HS-27A (cell line): ENCODE measurements at regions not wholly inside any gene's neighbourhood (a gene's known extent, or its start where the extent isn't known, plus 50 kb on each side); places are given as distances from the start of the nearest gene placed in this dataset.

Source experiments
- DNase-seq: peaks from one replicate; pipeline ENCODE4 v3.0.0-alpha.2; 2012; ENCODE audit warnings: low read depth, missing footprints

DNA sequence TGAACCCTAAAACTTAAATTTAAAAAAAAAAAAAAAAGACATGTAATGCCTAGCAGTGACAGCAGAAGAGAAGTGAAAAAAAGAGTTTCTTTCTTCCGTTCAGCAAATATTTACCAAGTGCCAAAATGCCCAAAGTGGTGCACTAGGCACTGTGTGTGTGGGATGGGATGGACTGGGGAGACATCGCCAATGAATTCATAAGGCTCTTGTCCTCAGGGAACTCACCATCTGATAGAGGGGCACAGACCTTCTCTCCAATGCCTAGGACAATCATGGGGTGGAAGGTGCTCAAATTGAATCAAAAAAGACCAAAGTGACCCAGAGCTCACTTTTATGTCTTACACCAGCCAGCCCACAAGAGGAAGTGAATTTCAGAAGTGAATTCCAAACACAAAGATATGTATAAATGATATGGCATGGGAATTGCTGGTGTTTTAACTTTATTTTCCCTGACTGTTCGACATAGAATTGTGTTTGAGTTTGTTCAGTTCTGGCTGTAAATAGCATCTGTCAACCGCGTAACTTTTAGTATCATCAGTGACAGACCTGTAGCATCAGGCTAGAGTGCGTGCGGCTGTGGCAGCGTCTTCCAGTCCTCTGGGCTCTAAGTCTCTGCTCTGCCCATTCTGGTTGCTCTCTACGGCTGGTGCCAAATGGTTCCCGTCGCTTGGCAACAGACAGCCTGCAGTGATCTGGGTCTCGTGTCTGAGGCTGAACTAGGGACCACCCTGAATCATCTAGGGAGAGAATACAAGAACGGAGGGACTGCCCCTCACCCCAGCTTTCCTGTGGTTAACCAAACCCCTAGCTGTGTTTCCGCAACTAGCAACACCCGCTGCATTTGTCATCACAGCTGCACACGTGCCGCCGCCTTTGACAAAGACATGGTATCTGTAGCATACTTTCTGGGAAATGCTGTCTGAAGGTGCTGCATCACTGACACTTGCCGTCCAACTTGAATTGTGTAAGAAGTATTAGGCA, 154.0 kb upstream of the THBS1 start:
- DNase-seq, result no peak

DNA sequence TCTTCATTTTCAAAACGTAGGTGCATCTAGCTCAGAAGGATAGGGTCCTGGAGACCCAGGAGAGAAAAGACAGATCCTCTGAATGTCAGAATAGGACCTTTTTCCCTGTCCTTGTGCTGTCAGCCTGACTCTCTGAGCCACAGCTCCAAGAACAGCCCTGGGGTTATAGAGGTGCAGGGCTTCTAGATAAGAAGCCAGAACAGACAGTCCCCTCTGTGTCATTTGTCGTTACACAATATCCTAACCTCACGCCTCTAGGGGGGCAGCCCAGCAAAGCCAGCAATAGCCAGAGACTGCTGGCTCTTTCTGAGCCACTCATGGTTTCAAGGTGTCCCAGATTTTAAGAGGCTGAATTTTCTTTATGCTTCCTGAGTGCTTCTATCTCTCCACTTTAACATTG, 153.2 kb upstream of the THBS1 start:
- no peak for DNase-seq

DNA sequence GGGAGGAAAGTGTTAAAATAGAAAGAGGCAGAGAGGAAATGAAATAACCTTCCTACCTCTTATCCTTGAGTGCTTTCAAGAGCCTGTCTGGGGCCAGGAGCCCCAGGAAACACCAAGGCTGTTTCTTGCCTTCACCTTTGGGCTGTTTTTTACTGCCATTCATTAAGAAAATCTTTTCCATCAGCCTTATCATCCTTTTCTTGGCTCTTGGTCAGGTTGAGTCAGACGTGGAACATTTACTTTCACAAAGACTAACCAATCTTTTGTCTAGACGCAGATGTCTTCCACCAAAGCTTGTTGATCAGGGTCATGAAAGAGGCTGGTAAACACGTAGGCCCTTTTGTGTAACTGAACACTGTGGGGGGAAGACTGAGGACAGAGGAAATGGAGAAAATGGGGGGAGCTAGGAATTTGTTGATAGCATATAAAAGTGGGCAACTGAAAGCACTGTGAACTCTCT, 151.0 kb upstream of the THBS1 start:
- DNase-seq, result peak; percentile 40

DNA sequence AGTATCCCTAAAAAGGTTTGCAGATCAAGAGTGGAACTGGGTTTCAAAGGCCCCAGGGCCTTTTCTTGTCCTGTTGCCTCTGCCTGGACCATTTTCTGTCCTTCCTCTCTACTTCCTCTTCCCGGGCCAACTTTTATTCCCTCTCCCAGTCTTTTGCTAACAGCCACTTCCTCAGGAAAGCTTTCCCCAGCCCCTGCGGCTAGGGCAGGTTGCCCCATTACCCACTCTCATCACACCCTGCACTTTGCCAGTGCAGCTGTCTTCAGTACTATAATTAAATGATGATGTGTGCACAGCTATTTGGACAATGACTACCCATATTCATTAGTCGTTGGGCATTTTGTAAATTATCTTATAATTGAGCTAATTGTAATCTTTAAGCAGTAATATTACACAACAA, 150.5 kb upstream of the THBS1 start:
- no peak for DNase-seq

DNA sequence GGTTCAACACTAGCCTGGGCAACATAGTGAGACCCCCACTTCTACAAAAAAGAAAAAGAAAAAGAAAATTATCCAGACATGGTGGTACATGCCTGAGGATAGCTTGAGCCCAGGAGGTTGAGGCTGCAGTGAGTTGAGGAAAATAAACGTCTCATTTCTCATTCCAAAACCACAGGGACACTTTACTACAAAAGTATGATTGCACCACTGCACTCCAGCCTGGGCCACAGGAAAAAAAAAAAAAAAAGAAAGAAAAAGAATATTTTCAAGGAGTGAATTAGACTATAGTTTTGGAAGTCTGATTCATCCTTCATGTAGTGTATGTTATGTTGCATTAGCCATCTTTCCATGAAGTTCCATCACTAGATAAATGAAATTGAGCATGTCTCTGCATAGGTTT, 149.5 kb upstream of the THBS1 start:
- no peak for DNase-seq

DNA sequence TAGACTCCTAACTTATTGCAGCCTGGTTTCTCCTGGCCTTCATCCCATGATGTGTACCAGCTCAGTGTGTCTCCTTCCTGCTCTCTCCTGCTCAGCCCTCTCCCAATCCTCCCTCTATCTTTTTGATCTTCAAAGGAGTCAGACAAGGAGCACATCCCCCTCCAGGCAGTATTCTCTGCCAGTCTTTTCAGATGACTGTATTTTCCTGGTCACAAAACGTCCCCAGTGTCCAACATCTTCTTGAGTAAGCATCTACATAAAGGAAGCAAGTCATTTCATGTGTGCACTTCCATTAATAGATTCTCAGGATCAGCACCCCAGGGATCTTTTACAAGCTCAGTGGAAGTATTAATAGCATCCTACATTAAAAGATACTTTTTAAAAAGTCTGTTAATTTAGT, 148.9 kb upstream of the THBS1 start:
- DNase-seq, result no peak

DNA sequence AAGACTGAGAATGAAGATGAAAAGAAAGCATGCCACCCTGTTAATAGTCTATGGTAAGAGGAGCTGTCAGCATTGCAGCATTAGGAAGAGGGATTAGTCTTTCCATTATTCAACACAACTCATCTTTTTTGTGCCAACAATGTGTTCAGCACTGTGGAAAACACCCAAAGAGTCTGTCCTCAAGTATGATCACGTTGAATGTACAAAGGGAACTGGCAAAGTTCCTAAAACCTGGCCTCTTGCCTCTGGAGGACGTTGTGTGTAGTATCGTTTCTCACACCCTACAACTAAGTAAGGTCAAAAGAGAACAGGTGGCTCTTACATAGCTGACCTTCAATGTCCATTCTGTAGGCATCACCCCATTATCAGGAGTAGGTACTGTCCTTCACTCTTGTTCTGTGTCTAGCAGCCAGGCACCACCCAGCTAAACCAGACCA, 147.9 kb upstream of the THBS1 start:
- DNase-seq, result no peak

DNA sequence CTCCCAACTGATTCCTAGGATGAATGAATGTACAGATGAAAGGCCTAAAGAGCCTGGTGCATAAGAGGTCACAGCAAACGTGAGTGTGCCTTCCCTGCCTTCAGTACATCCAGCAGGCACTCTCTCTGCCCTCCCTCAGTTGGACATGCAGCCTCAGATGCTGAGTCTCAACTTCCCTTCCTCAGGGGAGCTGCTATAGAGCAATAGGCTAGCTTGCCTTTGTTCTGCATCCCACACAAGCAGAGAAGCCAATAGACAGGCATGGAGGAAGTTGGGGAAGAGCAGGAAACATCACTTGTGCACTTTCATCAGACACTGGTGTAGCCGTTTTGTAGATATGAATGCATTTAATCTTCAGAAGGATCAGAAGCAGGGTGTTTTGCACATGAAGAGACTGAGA, 147.5 kb upstream of the THBS1 start:
- no peak for DNase-seq

DNA sequence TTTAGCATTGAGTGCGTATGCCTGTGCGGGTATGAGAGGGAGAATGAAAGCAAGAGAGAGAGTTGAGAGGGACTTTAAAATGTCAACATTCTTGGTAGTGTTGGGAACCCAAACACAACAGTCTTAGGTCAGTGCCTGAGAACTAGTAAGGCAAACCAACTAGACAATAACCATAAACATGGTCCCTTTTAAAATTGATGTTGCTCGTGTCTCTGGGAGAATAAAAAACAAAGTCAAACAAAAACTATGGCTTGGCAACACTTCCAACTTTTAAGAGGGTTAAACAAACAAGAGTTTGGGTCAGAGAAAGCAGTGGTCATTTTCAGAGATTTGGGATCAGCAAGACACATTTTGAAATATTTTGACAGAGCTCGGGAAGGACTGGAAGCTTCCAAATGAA, 146.7 kb upstream of the THBS1 start:
- no peak for DNase-seq

DNA sequence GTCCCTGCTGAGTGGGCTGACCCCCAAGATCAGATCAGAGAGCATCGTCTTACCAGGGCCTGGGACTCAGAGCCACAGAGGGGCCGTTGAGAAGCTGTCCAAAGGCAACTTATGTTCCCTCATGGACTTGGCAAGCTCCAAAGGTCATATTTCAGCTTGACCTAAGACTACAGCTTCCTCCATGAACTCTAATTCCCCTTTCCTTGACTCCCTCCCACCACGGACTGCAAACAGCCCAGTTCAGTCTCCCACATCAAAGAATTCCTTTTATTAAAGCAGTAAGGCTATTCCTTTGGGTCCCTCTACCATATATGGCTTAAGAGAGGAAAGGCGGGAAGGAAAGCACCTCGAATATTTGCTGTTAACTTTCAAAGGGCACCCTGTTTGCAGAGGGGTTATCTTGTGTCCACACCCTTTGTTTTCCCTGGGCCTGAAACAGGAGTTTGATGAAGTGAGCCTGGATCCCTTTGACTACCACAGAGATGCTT, 146.1 kb upstream of the THBS1 start:
- DNase-seq, result no peak

DNA sequence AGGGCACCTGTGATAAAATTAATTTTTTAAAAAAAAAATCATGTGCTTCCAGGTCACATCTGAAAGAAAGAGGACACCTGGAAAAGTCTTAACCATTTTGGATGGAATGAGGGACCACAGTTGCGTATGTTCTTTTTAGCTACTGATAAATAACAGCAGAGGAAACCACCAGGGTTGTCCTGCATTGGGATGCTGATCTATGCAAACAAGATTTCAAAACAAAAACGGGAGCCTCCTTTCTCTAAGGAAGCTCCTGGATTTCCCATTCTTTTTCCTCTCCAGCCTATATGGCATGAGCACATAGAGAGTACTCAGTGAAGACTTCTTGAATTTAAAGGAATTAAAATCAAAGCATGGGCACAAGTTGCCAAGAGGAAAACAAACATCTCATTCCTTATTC, 145.6 kb upstream of the THBS1 start:
- DNase-seq, result no peak

DNA sequence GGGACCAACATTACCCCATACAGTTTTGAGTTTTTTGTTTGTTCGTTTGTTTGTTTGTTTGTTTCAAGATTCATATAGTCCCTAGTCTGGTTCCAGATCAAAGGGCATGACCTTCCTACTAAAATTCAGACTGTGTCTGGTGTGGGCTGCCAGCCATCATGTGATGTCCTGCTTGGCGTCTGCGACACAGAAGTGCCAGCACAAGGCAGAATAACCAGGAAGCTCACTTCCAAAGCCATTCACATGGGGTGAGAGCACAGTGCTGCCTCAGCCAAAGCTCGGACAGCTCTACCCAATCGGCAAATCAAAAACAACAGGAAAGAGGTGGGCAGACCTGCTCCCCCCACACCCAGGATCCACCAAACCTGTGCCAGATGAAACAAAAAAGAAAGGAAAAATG, 142.6 kb upstream of the THBS1 start:
- DNase-seq, result no peak

DNA sequence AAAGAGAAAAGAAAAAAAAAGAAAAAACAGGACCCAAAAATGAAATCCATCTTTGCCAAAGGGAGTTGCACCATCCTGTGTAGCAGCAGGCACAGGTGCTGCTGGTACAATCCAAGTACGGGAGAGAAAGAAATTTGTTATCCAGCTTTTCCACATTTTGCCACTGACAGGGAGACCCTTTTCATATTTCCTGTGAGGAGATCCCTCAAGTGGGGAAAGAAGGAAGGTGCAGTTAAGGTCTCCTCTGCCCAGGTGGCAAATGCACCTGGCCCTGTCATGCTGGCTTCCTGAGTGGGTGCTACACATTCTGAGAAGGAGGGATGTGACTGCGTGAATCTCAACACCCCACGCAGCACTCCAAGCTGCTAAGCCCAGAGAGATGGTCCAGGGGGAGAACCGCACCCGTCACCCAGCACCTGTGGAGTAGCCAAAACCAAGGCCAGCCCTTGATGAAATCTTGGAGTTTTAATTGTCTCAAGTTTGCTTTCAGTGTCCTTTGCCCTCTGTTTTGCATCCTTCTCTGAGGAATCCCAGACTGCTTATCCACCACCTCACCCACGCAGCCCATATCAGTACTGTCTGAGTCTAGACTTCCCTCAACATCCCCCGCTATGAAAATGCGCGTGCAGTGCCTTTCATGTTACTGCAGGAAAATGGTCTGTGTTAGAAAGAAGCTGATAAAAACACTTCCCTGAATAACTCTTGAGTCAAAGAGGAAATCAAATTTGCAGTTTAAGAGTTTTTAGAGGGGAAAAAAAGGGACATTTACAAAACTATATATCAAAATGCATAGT, 141.9 kb upstream of the THBS1 start:
- DNase-seq, result no peak

DNA sequence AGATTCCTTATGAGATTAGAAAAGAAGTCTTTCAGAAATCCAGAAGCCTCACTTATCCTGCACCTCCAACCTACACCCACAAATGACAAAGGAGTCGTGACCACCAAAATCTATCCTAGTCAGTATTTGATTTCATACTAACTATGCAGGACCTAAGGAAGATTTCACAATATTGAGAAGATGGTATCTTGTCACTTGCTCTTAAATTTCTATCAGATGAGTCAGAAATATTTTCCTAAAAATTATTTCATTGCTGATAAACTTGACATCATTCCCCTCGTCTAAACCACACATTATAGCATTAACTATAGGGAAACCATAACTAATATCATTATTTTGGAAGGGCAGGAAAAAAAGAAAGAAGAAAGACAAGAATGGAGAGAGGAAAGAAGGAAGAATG, 138.0 kb upstream of the THBS1 start:
- no peak for DNase-seq

DNA sequence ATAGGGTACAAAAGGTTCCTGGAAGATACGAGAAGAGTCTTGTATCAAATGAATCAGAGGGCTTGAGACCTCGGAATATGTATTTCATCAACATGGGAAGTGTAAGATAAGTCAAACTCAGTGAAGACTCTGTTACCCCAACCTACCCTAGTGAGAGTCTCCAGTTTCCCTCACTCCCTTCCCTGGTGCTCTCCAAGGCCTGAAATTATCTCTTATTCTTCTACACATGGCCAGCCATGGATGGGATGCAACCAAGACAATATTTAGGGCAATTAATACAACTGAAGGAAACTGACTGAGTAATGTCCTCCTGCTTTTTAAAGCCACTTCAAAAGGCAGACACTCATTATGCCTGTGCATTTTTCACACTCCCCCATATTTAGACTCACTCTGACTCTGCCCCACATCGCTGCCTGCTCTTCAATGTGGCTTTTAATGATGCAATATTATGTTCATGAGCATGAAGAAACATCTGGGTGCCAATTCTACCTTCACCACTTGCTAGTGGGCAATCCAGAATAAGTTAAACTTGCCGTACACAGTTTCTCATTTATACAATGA, 137.1 kb upstream of the THBS1 start:
- DNase-seq, result no peak

DNA sequence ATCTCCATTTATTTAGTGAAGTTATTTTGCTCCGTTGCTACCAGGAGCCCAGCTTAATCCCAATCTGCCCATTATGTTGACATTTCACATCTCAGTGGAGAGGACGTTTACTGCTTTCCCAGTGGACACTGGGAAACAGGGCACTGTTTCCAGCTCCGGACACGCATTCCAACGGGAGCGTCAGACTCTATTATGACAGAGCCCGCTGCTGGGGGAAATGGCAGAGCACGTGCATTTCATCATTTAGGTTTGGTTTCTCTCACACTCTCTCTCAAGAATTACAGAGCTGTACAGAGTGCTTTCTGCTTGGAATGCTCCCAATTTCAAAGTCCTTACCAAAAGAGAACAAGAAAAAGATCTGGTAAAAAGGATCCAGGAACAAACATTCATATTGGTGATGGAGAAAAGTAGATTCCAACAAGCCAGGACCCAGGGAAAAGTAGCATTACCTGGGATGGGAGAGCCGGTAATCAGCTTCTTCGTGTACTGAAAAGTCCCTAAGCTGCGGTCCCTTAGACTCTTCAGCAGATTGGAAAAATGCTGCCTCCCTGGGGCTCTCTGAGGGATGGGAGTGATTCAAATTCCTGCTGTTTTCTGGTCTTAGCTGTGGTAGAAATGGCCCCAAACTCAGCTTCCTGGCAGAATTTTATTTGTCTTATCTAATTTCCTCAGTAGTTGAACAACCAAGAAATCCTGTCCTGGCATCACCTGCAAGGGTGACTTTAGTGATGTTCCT, 136.0 kb upstream of the THBS1 start:
- no peak for DNase-seq

DNA sequence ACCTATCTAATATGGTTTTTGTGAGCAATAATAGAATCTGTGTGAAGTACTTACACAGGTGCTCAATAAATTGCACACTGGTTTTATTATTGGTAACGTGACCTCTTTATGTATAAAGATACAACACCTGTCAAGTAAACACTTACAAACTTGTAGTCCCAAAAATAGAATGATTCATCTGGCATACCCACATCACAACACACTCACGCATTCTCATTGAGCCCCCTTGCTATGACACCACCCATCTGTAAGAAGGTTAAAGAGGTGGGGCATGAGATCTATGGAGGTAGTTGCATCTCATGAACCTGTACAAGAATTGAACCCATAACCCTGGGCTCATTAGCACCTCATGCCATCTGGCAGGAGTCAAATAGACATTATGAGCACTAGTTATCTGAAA, 134.9 kb upstream of the THBS1 start:
- no peak for DNase-seq

DNA sequence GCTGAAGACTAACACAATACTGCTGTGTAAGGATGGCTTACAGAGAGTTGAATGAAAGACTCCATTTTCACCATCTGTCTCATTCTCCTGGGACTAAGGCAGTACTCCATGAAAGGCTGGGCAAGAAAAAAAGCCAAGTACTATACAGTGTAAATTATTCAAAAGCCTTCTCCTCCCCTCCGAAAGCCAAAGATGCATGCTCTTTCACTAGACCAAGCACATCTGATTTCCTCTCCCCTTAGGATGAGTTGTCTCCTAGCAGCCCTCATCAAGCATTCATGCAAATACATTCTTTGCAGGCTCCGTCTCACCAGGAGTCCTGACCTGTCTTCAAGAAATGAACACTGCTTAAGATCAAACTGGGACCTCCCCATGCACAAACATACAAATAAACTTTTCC, 133.5 kb upstream of the THBS1 start:
- DNase-seq, result no peak

DNA sequence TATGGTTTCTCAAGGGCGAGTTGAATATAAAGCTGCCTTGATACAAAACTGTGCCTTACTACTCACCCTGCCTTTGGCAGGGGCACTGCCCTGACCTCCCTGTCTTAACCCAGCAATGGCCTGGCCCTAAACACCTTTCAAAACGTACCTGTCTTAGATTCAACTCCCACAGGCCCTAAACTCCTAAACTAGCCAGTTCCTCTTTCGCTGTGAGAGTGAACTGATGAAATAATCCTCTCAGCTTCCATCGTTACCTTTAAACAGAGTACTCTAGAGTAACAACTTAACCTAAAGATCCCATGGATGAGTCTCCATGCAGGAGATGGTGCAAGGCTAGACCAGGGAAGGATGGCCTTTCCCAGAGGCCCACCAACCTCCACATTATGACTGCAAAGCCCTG, 133.0 kb upstream of the THBS1 start:
- DNase-seq, result no peak

DNA sequence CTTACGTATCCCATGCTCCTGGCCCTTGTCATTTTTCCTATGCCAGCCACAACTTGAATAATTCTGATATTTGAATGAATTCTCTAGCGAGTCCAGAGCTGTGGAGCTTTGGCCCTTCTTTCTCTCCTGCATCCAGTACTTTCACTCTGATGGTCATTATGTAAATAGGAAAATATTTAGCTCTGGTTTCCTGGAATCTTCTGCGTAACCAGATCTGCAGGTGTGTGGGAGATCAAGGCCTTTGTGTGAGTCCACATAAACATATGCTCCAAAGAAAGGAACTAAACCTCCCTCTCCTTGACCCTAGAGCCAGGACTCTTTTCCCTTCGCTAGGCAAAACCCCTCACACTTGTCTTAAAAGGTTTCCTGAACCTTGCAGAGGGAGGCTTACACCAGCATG, 132.5 kb upstream of the THBS1 start:
- DNase-seq, result no peak

DNA sequence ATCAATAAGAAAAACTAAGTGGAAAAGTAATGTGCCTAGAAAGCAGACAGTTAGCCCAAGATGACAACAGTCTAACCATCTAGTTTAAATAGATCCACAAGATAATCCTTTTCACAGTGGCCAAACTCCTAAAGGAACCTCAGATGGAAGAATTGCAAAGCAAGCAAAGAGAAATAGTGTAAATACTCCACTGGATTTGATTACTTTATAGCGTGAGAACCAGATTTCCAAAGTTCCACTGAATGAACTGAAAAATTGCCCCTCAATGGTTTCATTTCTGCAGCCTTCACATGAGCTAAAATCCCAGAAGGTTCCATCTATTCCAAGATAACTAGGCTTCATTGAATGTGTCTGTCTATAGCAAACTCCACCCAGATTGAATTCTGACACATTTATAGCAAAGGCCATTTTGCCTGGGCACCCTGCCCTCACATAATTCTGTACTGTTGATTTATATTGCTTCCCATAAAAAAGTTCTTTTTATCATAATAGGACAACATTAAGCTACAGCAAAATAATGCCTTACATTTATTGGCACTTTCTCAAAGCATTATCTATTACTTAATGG, 129.7 kb upstream of the THBS1 start:
- DNase-seq, result no peak

DNA sequence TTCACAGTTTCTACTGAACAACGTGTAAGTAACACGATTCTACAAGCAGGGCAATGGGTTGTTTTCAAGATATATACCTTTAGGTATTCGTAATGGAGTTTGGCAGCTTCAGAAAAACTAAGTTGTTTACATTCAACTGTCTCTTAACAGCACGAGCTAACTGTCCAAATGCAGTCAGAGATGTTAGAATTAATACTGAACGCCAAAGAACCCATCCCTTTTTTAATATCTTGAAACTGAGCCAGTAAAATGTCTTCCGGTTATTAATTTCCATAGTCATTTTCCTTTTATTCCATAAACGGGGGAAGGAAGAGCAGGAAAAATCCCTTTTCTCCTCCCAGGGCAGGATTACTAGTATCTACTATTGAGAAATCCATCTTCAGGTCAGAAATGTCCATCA, 129.0 kb upstream of the THBS1 start:
- DNase-seq, result no peak
